Activated T-cell treated with anti-CD3 and anti-CD28 coated beads, Interleukin-2, amount 50 U/mL, for 4 hours (primary cell): ENCODE measurements at regions not wholly inside any gene's neighbourhood (a gene's known extent, or its start where the extent isn't known, plus 50 kb on each side); places are given as distances from the start of the nearest gene placed in this dataset.

Source experiments
- ATAC-seq, 2 donors: fragments of 200-7000 bp; cut with Tn5 transposase; one replicate each; pipeline ENCODE4 v1.10.0; 2021
- DNase-seq: peaks from one replicate; pipeline ENCODE4 v3.0.0-alpha.2; 2020
- H3K27me3 Mint-ChIP-seq: one replicate; pipeline ENCODE4 v1.8.0; 2021; ENCODE audit warnings: low read depth, mixed read lengths
- H3K36me3 Mint-ChIP-seq: one replicate; pipeline ENCODE4 v1.8.0; 2022; ENCODE audit warnings: mixed read lengths; ENCODE audit not compliant: insufficient read depth
- H3K4me1 Mint-ChIP-seq: one replicate; pipeline ENCODE4 v1.8.0; 2021; ENCODE audit warnings: low read depth, mixed read lengths
- H3K4me3 Mint-ChIP-seq: one replicate; pipeline ENCODE4 v1.8.0; 2021; ENCODE audit warnings: mild to moderate bottlenecking, moderate library complexity, mixed read lengths
- H3K9me3 Mint-ChIP-seq: one replicate; pipeline ENCODE4 v1.8.0; 2021; ENCODE audit warnings: mixed read lengths

DNA sequence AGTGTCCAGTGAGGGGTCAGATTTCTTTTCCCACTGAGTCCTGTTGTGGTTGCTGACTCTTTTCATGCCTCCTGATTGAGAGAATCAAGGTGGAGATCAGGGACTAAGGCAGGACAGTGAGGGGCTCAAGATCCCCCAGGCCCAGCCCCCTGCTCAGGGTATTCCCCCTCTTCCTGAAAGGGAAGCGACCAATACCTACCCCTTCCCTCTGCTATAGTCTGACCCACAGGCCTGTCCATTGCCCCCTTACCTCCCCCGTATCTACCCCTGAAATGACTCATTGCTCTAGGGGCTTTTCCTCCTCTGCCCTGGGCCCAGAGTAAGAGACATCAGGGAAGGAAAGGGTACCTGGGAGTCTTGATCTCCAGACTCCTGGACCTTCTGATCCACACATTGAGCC, 1320.5 kb downstream of the UQCRFS1 start:
- H3K36me3 Mint-ChIP-seq, result no peaks in the 10 kb centered on the region
- peaks cover under 1% of the 10 kb centered on the region for H3K9me3 Mint-ChIP-seq
- no peaks in the 10 kb centered on the region for H3K27me3 Mint-ChIP-seq
- H3K4me1 Mint-ChIP-seq, result no peaks in the 10 kb centered on the region
- H3K4me3 Mint-ChIP-seq, result no peak overlapping the region
- DNase-seq (no peak), ATAC-seq (no peak)

- Mint-ChIP-seq H3K4me3 (no peak overlapping the region), H3K27me3 (no peaks in the 10 kb centered on the region), H3K9me3 (peaks cover 12% of the 10 kb centered on the region), H3K4me1 (no peaks in the 10 kb centered on the region), H3K36me3 (no peaks in the 10 kb centered on the region)
- ATAC-seq, result no peak
- no peak for DNase-seq
These were observed 1321.5 kb downstream of the UQCRFS1 start for GRCh38 chr19:27891411-27891810.

DNA sequence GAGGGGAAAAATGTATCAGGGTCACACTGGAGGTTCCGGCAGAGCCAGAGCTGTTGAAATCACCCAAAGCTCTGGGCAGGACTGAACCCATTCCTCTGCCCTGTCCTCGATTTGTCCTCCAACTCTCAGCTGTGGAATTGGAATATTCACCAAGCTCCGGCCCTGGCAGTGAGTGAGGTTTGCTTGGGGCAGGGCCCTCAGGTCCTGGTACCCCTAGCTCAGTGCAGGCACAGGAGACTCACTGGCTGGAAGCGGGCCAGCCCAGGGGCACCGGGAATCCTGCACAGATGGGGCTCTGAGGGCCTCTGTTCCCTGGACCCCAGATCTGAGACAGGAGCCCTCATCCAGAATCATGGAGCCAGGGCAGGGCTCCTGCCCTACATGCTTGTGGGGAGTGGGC, 1322.3 kb downstream of the UQCRFS1 start:
- ATAC-seq, result no peak
- no peak for DNase-seq
- Mint-ChIP-seq H3K9me3 (peaks cover 16% of the 10 kb centered on the region), H3K27me3 (no peaks in the 10 kb centered on the region), H3K36me3 (no peaks in the 10 kb centered on the region), H3K4me3 (no peak overlapping the region), H3K4me1 (no peaks in the 10 kb centered on the region)

GRCh38 chr19:27890206-27890605, 1322.7 kb downstream of the UQCRFS1 start:
- no peak for ATAC-seq
- H3K27me3 Mint-ChIP-seq, result no peaks in the 10 kb centered on the region
- DNase-seq, result no peak
- peaks cover 18% of the 10 kb centered on the region for H3K9me3 Mint-ChIP-seq
- no peaks in the 10 kb centered on the region for H3K4me1 Mint-ChIP-seq
- no peaks in the 10 kb centered on the region for H3K36me3 Mint-ChIP-seq
- no peak overlapping the region for H3K4me3 Mint-ChIP-seq

DNA sequence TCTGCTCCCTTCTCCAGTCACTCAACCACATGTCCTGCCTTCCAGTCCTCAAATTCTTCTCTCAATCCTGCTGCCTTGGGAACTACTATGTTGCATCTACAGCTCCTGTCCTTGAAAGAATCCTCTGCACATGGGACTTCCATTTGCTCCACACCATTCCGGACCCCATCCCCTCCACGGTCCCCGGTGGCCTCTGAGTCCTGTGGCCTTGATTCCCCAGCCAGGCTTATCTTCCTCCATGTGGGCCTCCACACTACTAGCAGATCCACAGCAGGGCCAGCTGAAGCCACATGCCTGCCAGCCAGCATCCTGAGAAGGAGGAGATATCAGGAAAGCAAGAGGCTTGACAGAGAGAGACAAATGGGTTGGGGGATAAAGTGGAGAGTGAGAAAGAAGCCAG, 1323.8 kb downstream of the UQCRFS1 start:
- Mint-ChIP-seq H3K36me3 (no peaks in the 10 kb centered on the region), H3K9me3 (peaks cover 18% of the 10 kb centered on the region), H3K27me3 (no peaks in the 10 kb centered on the region), H3K4me1 (no peaks in the 10 kb centered on the region), H3K4me3 (no peak overlapping the region)
- no peak for DNase-seq
- ATAC-seq, result no peak

- no peaks in the 10 kb centered on the region for H3K36me3 Mint-ChIP-seq
- H3K4me1 Mint-ChIP-seq, result no peaks in the 10 kb centered on the region
- no peak overlapping the region for H3K4me3 Mint-ChIP-seq
- H3K27me3 Mint-ChIP-seq, result no peaks in the 10 kb centered on the region
- H3K9me3 Mint-ChIP-seq, result peaks cover 18% of the 10 kb centered on the region
- no peak for DNase-seq
- ATAC-seq, result no peak
These were observed 1325.0 kb downstream of the UQCRFS1 start for GRCh38 chr19:27887946-27888345.

GRCh38 chr19:27885359-27885758, 1327.6 kb downstream of the UQCRFS1 start:
- Mint-ChIP-seq H3K9me3 (peaks cover 22% of the 10 kb centered on the region), H3K36me3 (no peaks in the 10 kb centered on the region), H3K27me3 (no peaks in the 10 kb centered on the region), H3K4me3 (no peak overlapping the region), H3K4me1 (no peaks in the 10 kb centered on the region)
- DNase-seq (no peak), ATAC-seq (no peak)

- H3K4me1 Mint-ChIP-seq, result no peaks in the 10 kb centered on the region
- no peaks in the 10 kb centered on the region for H3K36me3 Mint-ChIP-seq
- no peaks in the 10 kb centered on the region for H3K27me3 Mint-ChIP-seq
- no peak for ATAC-seq
- no peak for DNase-seq
- H3K9me3 Mint-ChIP-seq, result peaks cover 22% of the 10 kb centered on the region
- no peak overlapping the region for H3K4me3 Mint-ChIP-seq
These were observed 1328.6 kb downstream of the UQCRFS1 start for GRCh38 chr19:27884376-27884775.

DNA sequence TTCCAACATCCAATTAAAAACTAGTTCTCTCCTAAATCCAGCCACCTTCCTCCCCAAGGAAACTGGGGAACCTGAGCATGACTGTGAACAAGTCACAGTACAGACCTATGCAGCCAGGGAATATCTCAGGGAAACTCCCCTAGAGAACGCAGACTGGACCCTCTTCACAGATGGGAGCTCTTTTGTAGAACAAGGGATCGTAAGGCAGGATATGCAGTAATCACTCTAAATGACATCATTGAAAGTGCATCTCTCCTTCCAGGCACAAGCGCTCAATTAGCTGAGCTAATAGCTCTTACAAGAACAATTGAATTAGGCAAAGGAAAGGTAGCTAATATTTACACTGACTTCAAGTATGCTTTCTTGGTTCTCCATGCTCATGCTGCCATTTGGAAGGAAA, 1331.7 kb downstream of the UQCRFS1 start:
- Mint-ChIP-seq H3K4me1 (no peaks in the 10 kb centered on the region), H3K36me3 (no peaks in the 10 kb centered on the region), H3K4me3 (no peak overlapping the region), H3K27me3 (no peaks in the 10 kb centered on the region), H3K9me3 (peaks cover 17% of the 10 kb centered on the region)
- DNase-seq (no peak), ATAC-seq (no peak)

- Mint-ChIP-seq H3K36me3 (no peaks in the 10 kb centered on the region), H3K4me1 (no peaks in the 10 kb centered on the region), H3K9me3 (peaks cover 16% of the 10 kb centered on the region), H3K4me3 (no peak overlapping the region), H3K27me3 (no peaks in the 10 kb centered on the region)
- DNase-seq, result no peak
- no peak for ATAC-seq
These were observed 1335.9 kb downstream of the UQCRFS1 start for GRCh38 chr19:27876976-27877512.

DNA sequence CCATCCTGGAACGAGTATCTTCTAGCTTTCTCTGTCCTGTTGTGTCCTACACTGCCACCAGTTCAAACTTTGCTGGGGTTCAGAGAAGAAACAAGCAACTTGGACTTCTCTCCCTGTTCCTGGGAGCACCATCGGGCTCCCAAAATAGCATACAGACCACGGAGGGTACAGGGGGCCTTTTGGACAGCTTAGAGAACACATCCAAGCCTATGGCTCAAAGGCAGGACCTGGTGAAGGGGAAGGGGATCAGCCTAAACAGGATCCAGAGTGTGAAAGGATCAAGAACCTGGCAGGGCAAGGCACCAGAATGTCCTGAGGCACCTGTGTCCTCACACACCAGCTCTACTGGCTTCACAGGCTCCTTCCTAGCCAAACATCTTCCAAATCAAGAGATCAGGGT, 1336.5 kb downstream of the UQCRFS1 start:
- no peak for DNase-seq
- H3K27me3 Mint-ChIP-seq, result no peaks in the 10 kb centered on the region
- no peaks in the 10 kb centered on the region for H3K36me3 Mint-ChIP-seq
- no peak for ATAC-seq
- peaks cover 17% of the 10 kb centered on the region for H3K9me3 Mint-ChIP-seq
- H3K4me3 Mint-ChIP-seq, result no peak overlapping the region
- H3K4me1 Mint-ChIP-seq, result no peaks in the 10 kb centered on the region

DNA sequence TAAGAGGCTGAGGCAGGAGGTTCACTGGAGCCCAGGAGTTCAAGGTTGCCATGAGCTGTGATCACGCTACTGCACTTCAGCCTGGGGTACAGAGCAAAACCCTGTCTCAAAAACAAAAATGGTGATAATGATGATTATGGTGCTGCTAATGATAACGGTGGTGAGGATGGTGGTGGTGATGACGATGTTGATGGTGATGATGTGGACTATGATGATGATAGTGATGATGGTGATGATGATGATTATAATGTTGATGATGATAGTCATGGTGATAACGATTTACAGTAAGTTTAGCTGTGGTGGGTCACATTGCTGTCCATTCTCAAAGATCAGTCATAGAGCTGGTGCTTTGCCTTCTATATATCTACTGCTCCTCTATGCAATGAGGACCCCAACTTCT, 1340.6 kb downstream of the UQCRFS1 start:
- Mint-ChIP-seq H3K4me3 (no peak overlapping the region), H3K4me1 (no peaks in the 10 kb centered on the region), H3K36me3 (no peaks in the 10 kb centered on the region), H3K27me3 (no peaks in the 10 kb centered on the region), H3K9me3 (peaks cover 21% of the 10 kb centered on the region)
- DNase-seq (no peak), ATAC-seq (no peak)

DNA sequence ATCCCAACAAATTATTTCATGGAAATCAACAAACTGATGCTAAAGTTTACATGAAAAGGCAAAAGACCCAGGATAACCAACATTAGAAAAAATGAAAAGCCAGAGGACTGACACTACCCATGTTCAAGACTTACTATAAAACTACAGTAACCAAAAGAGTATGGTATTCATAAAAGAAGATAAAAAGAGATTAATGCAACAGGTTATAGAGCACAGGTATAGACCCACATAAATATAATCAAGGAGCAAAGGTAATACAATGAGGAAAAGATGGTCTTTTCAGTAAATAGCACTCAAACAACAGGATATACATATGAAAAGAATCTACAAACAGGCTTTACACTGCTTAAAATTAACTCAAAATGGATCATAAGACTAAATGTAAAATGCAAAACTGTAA, 1342.7 kb downstream of the UQCRFS1 start:
- H3K27me3 Mint-ChIP-seq, result no peaks in the 10 kb centered on the region
- no peak for ATAC-seq
- DNase-seq, result no peak
- H3K4me3 Mint-ChIP-seq, result no peak overlapping the region
- peaks cover 4% of the 10 kb centered on the region for H3K36me3 Mint-ChIP-seq
- H3K4me1 Mint-ChIP-seq, result no peaks in the 10 kb centered on the region
- peaks cover 24% of the 10 kb centered on the region for H3K9me3 Mint-ChIP-seq

DNA sequence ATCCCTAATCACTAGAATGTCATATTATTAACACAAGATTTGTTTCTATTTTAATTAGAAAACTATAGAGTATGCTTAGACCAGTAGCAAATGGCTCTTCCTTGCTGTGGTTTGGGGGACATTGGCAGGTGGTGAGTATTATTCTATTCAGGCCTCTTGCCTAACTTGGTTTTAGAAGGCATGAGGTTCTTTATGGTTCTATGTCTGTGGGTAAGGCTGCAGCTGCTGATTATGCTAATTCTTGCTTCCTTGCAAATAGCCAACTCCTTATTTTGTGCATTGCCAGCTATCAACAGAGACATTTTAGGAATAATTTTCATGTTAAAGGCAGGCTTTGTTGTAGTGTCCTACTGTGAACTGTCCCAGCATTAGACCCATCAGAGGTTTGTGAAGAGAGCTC, 1344.9 kb downstream of the UQCRFS1 start:
- H3K9me3 Mint-ChIP-seq, result peaks cover 27% of the 10 kb centered on the region
- DNase-seq (no peak), ATAC-seq (no peak)
- H3K4me1 Mint-ChIP-seq, result no peaks in the 10 kb centered on the region
- peaks cover 4% of the 10 kb centered on the region for H3K36me3 Mint-ChIP-seq
- H3K4me3 Mint-ChIP-seq, result no peak overlapping the region
- H3K27me3 Mint-ChIP-seq, result no peaks in the 10 kb centered on the region

DNA sequence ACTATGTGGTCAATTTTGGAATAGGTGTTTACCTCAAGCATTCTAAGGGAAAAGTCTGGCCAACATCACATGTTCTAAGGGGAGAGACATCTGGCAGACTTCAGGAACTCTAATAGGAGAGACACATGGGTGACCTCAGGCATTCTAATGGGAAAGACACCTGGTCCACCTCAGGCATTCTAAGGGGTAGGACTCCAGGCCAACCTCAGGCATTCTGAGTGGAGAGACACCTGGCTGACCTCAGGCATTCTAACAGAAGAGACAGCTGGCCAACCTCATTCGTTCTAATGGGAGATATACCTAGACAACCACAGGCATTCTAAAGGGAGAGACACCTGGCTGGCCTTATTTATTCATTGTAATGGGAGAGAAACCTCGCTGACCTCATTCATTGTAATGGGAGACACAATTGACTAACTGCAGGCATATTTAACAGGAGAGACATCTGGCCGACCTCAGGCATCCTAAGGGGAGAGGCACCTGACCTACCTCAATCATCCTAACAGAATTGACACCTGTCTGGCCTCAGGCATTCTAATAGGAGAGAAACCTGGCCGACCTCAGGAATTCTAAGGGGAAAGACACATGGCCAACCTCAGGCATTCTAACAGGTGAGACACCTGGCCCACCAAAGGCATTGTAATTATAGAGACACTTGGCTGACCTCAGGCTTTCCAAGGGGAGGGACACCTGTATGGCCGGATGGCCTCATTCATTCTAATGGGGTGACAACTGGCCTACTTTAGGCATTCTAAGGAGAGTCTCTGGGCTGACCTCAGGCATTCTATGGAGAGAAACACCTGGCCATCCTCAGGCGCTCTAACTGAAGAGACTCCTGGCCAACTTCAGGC, 1346.8 kb downstream of the UQCRFS1 start:
- no peak overlapping the region for H3K4me3 Mint-ChIP-seq
- H3K9me3 Mint-ChIP-seq, result peaks cover 31% of the 10 kb centered on the region
- no peaks in the 10 kb centered on the region for H3K27me3 Mint-ChIP-seq
- DNase-seq, result no peak
- H3K36me3 Mint-ChIP-seq, result peaks cover 4% of the 10 kb centered on the region
- H3K4me1 Mint-ChIP-seq, result no peaks in the 10 kb centered on the region
- no peak for ATAC-seq
